K562 (cell line): ENCODE measurements at regions not wholly inside any gene's neighbourhood (a gene's known extent, or its start where the extent isn't known, plus 50 kb on each side); places are given as distances from the start of the nearest gene placed in this dataset.
A peak's percentile ranks its signal among the peaks of the same experiment; 100 is the strongest.

Source experiments
- CBX1 ChIP-seq: sonication (generic); IDR thresholded peaks from 2 replicates; pipeline ENCODE4 v1.6.1; 2016; ENCODE audit warnings: antibody characterized with exemption, low read depth, mild to moderate bottlenecking
- EHMT2 ChIP-seq: fragments of 450-650 bp; IDR thresholded peaks from 2 replicates; pipeline ENCODE4 v1.6.1; 2018; ENCODE audit warnings: antibody characterized with exemption
- ELF1 ChIP-seq: fragments of 200-800 bp; sonication (Bioruptor generic); IDR thresholded peaks from 2 replicates; pipeline ENCODE4 v1.6.1; 2016; ENCODE audit warnings: missing genetic modification characterization, missing compliant biosample characterization
- ETV1 ChIP-seq: fragments of 450-650 bp; conservative IDR thresholded peaks from 2 replicates; pipeline ENCODE4 v1.6.1; 2016; ENCODE audit warnings: missing genetic modification characterization, control low read depth, low read depth, missing compliant biosample characterization
- JUND ChIP-seq, 2 experiments: IDR thresholded peaks; 2 replicates in 1 of 2; 3 replicates in 1 of 2; pipeline ENCODE4 v1.6.1; 2011; ENCODE audit warnings: borderline replicate concordance in 2 of 2, low read depth in 2 of 2, low read length in 2 of 2, improper control_type of control experiment in 1 of 2, missing biosample characterization in 1 of 2, missing genetic modification characterization in 1 of 2, missing genetic modification reagents in 1 of 2
- KAT2B ChIP-seq: IDR thresholded peaks from one replicate; pipeline ENCODE4 v1.6.1; 2012; ENCODE audit warnings: low read depth, mild to moderate bottlenecking, control low read depth, inconsistent platforms, low read length, moderate library complexity
- POLR2G ChIP-seq: fragments of 200-400 bp; formaldehyde crosslinking; IDR thresholded peaks from 2 replicates; pipeline ENCODE4 v1.6.1; 2017; ENCODE audit warnings: low read depth, mild to moderate bottlenecking, antibody characterized with exemption, low read length, moderate library complexity
- SRSF3 ChIP-seq: fragments of 200-400 bp; formaldehyde crosslinking; IDR thresholded peaks from 2 replicates; pipeline ENCODE4 v1.6.1; 2016; ENCODE audit warnings: mild to moderate bottlenecking, low read length, moderate library complexity; ENCODE audit not compliant: insufficient read depth
- ZNF668 ChIP-seq: fragments of 250-450 bp; sonication (Bioruptor Pico); IDR thresholded peaks from 2 replicates; pipeline ENCODE4 v1.8.0; 2022; ENCODE audit warnings: mild to moderate bottlenecking, inconsistent platforms
- TF ChIP-seq, protein P1 (sequence below): fragments of 150-350 bp; conservative IDR thresholded peaks from 2 replicates; pipeline ENCODE4 v1.6.1; 2014; ENCODE audit warnings: low read length
- TF ChIP-seq, protein P2 (sequence below): fragments of 250-450 bp; sonication (Bioruptor Pico); IDR thresholded peaks from 2 replicates; pipeline ENCODE4 v1.5.0; 2021

DNA sequence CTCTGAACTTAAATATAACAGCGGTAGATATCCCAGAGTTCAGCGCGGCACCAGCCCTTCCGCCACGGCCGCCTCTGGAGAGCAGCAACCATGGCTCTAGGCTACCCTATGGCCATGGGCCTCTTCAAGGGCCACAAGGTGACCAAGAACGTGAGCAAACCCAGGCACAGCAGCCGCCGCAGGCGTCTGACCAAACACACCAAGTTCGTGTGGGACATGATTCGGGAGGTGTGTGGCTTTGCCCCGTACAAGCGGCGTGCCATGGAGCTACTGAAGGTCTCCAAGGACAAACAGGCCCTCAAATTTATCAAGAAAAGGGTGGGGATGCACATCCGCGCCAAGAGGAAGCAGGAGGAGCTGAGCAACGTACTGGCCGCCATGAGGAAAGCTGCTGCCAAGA is 229.0 kb downstream of the ACTL7B start (continued):
- TF ChIP-seq, protein P1, sequence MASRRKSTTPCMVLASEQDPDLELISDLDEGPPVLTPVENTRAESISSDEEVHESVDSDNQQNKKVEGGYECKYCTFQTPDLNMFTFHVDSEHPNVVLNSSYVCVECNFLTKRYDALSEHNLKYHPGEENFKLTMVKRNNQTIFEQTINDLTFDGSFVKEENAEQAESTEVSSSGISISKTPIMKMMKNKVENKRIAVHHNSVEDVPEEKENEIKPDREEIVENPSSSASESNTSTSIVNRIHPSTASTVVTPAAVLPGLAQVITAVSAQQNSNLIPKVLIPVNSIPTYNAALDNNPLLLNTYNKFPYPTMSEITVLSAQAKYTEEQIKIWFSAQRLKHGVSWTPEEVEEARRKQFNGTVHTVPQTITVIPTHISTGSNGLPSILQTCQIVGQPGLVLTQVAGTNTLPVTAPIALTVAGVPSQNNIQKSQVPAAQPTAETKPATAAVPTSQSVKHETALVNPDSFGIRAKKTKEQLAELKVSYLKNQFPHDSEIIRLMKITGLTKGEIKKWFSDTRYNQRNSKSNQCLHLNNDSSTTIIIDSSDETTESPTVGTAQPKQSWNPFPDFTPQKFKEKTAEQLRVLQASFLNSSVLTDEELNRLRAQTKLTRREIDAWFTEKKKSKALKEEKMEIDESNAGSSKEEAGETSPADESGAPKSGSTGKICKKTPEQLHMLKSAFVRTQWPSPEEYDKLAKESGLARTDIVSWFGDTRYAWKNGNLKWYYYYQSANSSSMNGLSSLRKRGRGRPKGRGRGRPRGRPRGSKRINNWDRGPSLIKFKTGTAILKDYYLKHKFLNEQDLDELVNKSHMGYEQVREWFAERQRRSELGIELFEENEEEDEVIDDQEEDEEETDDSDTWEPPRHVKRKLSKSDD, result no peak
- TF ChIP-seq, protein P2, sequence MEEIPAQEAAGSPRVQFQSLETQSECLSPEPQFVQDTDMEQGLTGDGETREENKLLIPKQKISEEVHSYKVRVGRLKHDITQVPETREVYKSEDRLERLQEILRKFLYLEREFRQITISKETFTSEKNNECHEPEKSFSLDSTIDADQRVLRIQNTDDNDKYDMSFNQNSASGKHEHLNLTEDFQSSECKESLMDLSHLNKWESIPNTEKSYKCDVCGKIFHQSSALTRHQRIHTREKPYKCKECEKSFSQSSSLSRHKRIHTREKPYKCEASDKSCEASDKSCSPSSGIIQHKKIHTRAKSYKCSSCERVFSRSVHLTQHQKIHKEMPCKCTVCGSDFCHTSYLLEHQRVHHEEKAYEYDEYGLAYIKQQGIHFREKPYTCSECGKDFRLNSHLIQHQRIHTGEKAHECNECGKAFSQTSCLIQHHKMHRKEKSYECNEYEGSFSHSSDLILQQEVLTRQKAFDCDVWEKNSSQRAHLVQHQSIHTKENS (CRISPR knock-in tag), result no peak
- TF ChIP-seq JUND (IDR thresholded peaks at IDR 0.05; ENCODE audit: borderline replicate concordance, low read depth, low read length), result no peak
- no peak for TF ChIP-seq JUND (tag; IDR thresholded peaks at IDR 0.05; ENCODE audit: borderline replicate concordance, low read depth, low read length)
- TF ChIP-seq ETV1, result no peak
- no peak for TF ChIP-seq ZNF668
- TF ChIP-seq KAT2B, result no peak
- TF ChIP-seq POLR2G, result peak; percentile 19; the same call in 1 of the 2 replicates
- no peak for TF ChIP-seq ELF1
- TF ChIP-seq CBX1, result no peak
- TF ChIP-seq EHMT2, result peak; percentile 52; the same call in 1 of the 2 replicates
- TF ChIP-seq SRSF3, result no peak
- TF ChIP-seq, all 486 proteins: peak for 3
